B cell (primary cell): ENCODE measurements at regions not wholly inside any gene's neighbourhood (a gene's known extent, or its start where the extent isn't known, plus 50 kb on each side); places are given as distances from the start of the nearest gene placed in this dataset.

Experiments used
- ATAC-seq: fragments of 200-7000 bp; cut with Tn5 transposase; one replicate; pipeline ENCODE4 v1.10.0; 2021; ENCODE audit warnings: low read depth, mild to moderate bottlenecking, moderate number of reproducible peaks, moderate library complexity
- CTCF ChIA-PET: fragments of 350-600 bp; sonication (Branson Sonifier 250); formaldehyde crosslinking; loops from one replicate; lab custom pipeline; 2021; ENCODE audit warnings: antibody characterized with exemption, inconsistent platforms; lab: Charles Lee
- POLR2A ChIA-PET: fragments of 350-600 bp; sonication (Branson Sonifier 250); formaldehyde crosslinking; loops from one replicate; lab custom pipeline; 2021; ENCODE audit warnings: antibody characterized with exemption; lab: Charles Lee
- DNase-seq: peaks from one replicate; pipeline ENCODE4 v3.0.0; 2013
- H2AFZ ChIP-seq: 2 replicates; pipeline ENCODE4 v1.6.1; 2012; ENCODE audit warnings: mild to moderate bottlenecking, low read depth, low read length; ENCODE audit not compliant: insufficient read depth, poor library complexity, severe bottlenecking
- H3K27ac ChIP-seq, 2 donors: 1 replicate in 1 of 2; 2 replicates in 1 of 2; pipeline ENCODE4 v1.5.1; 2012 to 2013; ENCODE audit warnings: low read length in 2 of 2, mild to moderate bottlenecking in 2 of 2, moderate library complexity in 1 of 2
- H3K27me3 ChIP-seq, 4 experiments: fragments of 200-600 bp in 1 of 4; sonication (generic) in 1 of 4; replicated peaks in 1 of 4; 1 replicate in 2 of 4; 2 replicates in 2 of 4; pipeline versions ENCODE4 v1.6.1 to v1.7.0; 2013 to 2016; ENCODE audit warnings: low read length in 3 of 4, mild to moderate bottlenecking in 2 of 4, mixed read lengths in 1 of 4, moderate library complexity in 1 of 4; ENCODE audit not compliant: insufficient read depth in 4 of 4, control insufficient read depth in 3 of 4; ENCODE audit errors: control extremely low read depth in 1 of 4
- H3K36me3 ChIP-seq, 2 experiments: replicated peaks in 1 of 2; 1 replicate in 1 of 2; 2 replicates in 1 of 2; pipeline versions ENCODE4 v1.6.1 to v1.7.1; 2013; ENCODE audit warnings: low read length in 1 of 2; ENCODE audit not compliant: insufficient read depth in 2 of 2, control insufficient read depth in 1 of 2; ENCODE audit errors: control extremely low read depth in 1 of 2, extremely low read depth in 1 of 2
- H3K4me1 ChIP-seq, 2 donors: fragments of 200-600 bp in 1 of 2; sonication (generic) in 1 of 2; 1 replicate in 1 of 2; 2 replicates in 1 of 2; pipeline versions ENCODE4 v1.5.1 to v1.6.1; 2013 to 2017; ENCODE audit warnings: low read length in 2 of 2; ENCODE audit not compliant: control insufficient read depth in 2 of 2, insufficient read depth in 2 of 2
- H3K4me2 ChIP-seq: replicated peaks from 2 replicates; pipeline ENCODE3; 2012; ENCODE audit warnings: mild to moderate bottlenecking, low read depth, low read length; ENCODE audit not compliant: poor library complexity, severe bottlenecking
- H3K4me3 ChIP-seq, 5 experiments: fragments of 200-600 bp in 1 of 5; sonication (generic) in 1 of 5; 1 replicate in 3 of 5; 2 replicates in 2 of 5; pipeline versions ENCODE4 v1.5.1 to v1.7.0; 2011 to 2016; ENCODE audit warnings: low read length in 4 of 5, mild to moderate bottlenecking in 4 of 5, low read depth in 2 of 5, control low read depth in 1 of 5, moderate library complexity in 1 of 5; ENCODE audit not compliant: insufficient read depth in 1 of 5; ENCODE audit errors: control extremely low read depth in 1 of 5, extremely low read depth in 1 of 5
- H3K79me2 ChIP-seq: fragments of 200-600 bp; sonication (generic); one replicate; pipeline ENCODE4 v1.6.0; 2016; ENCODE audit warnings: low read length; ENCODE audit not compliant: control insufficient read depth, insufficient read depth
- H3K9ac ChIP-seq: fragments of 200-600 bp; sonication (generic); 2 replicates; pipeline ENCODE4 v1.6.1; 2017; ENCODE audit warnings: mild to moderate bottlenecking, low read length, moderate library complexity
- H3K9me3 ChIP-seq, 3 donors: one replicate each; pipeline versions ENCODE4 v1.6.1 to v1.7.1; 2013; ENCODE audit warnings: low read length in 2 of 3; ENCODE audit not compliant: control insufficient read depth in 2 of 3, insufficient read depth in 1 of 3; ENCODE audit errors: control extremely low read depth in 1 of 3
- H4K20me1 ChIP-seq: 2 replicates; pipeline ENCODE4 v1.6.0; 2012; ENCODE audit warnings: mild to moderate bottlenecking, low read length; ENCODE audit not compliant: insufficient read depth, control insufficient read depth, poor library complexity, severe bottlenecking
- H3K27ac Mint-ChIP-seq: one replicate; pipeline ENCODE4 v1.8.0; 2021; ENCODE audit warnings: mixed read lengths
- H3K27me3 Mint-ChIP-seq: one replicate; pipeline ENCODE4 v1.8.0; 2021; ENCODE audit warnings: mixed read lengths
- H3K4me1 Mint-ChIP-seq: one replicate; pipeline ENCODE4 v1.8.0; 2021; ENCODE audit warnings: mixed read lengths
- H3K4me3 Mint-ChIP-seq: one replicate; pipeline ENCODE4 v1.8.0; 2021; ENCODE audit warnings: mixed read lengths
- H3K9me3 Mint-ChIP-seq: one replicate; pipeline ENCODE4 v1.8.0; 2022; ENCODE audit warnings: mixed read lengths; ENCODE audit not compliant: insufficient read depth
- CTCF ChIP-seq: fragments of 200-600 bp; IDR thresholded peaks from one replicate; pipeline ENCODE4 v1.8.0; 2022; ENCODE audit warnings: antibody characterized with exemption, mild to moderate bottlenecking
- EZH2 ChIP-seq: IDR thresholded peaks from 2 replicates; pipeline ENCODE4 v1.6.1; 2012; ENCODE audit warnings: borderline replicate concordance, low read depth, mild to moderate bottlenecking, moderate library complexity, low read length; ENCODE audit not compliant: insufficient read depth, poor library complexity, severe bottlenecking
- WGBS: methylation state at CpG from one replicate; pipeline ENCODE4 v1.1.5; 2013; ENCODE audit warnings: missing lambda C conversion rate; ENCODE audit not compliant: insufficient coverage; 5-methylcytosine and 5-hydroxymethylcytosine counted together
- intact Hi-C: fragments of 100-400 bp; cut with micrococcal nuclease; formaldehyde crosslinking; loops from one replicate; pipeline ENCODE4 v1.10.0; 2022

GRCh38 chr12:124661341-124661740 lies 93.9 kb upstream of the NCOR2 start:
- Mint-ChIP-seq H3K27ac (no peak overlapping the region), H3K27me3 (peaks cover 20% of the 10 kb centered on the region), H3K9me3 (no peaks in the 10 kb centered on the region), H3K4me1 (no peaks in the 10 kb centered on the region), H3K4me3 (no peak overlapping the region)
- intact Hi-C loops, result no loop called here
- H3K4me3 ChIP-seq, result no peak overlapping the region
- H3K27ac ChIP-seq, result no peak overlapping the region
- ATAC-seq (no peak), DNase-seq (no peak)
- H3K4me2 ChIP-seq, result no peak overlapping the region
- H3K27me3 ChIP-seq, result peaks cover 0 to 4% (median 0%) of the 10 kb centered on the region in 4 experiments
- 87% methylated on average over 7 of the region's 7 CpGs for WGBS
- no peaks in the 10 kb centered on the region for H3K36me3 ChIP-seq
- TF ChIP-seq EZH2 (no peak), CTCF (no peak)
- no peak overlapping the region for H3K9ac ChIP-seq
- H4K20me1 ChIP-seq, result no peaks in the 10 kb centered on the region
- no peaks in the 10 kb centered on the region for H3K4me1 ChIP-seq
- H3K9me3 ChIP-seq, result peaks cover 0 to 24% (median 0%) of the 10 kb centered on the region in 3 donors
- no peak overlapping the region for H2AFZ ChIP-seq
- CTCF ChIA-PET, result no interaction called here
- POLR2A ChIA-PET, result no interaction called here
- H3K79me2 ChIP-seq, result no peaks in the 10 kb centered on the region

GRCh38 chr12:124660851-124661250 lies 93.4 kb upstream of the NCOR2 start:
- Histone ChIP-seq H3K4me3 (no peak overlapping the region), H3K27me3 (peaks cover 0 to 5% (median 0%) of the 10 kb centered on the region in 4 experiments), H3K9ac (no peak overlapping the region), H3K27ac (no peak overlapping the region), H3K4me1 (no peaks in the 10 kb centered on the region), H3K4me2 (no peak overlapping the region), H2AFZ (no peak overlapping the region), H3K79me2 (no peaks in the 10 kb centered on the region), H3K9me3 (peaks cover 0 to 24% (median 0%) of the 10 kb centered on the region in 3 donors), H3K36me3 (no peaks in the 10 kb centered on the region), H4K20me1 (no peaks in the 10 kb centered on the region)
- no peaks in the 10 kb centered on the region for H3K9me3 Mint-ChIP-seq
- DNase-seq (no peak), ATAC-seq (no peak)
- H3K27ac Mint-ChIP-seq, result no peak overlapping the region
- ChIA-PET POLR2A (no interaction called here), CTCF (no interaction called here)
- WGBS, result 90% methylated on average over 20 of the region's 20 CpGs
- intact Hi-C loops, result no loop called here
- H3K4me1 Mint-ChIP-seq, result no peaks in the 10 kb centered on the region
- peaks cover 23% of the 10 kb centered on the region for H3K27me3 Mint-ChIP-seq
- TF ChIP-seq EZH2, result no peak
- no peak for TF ChIP-seq CTCF
- no peak overlapping the region for H3K4me3 Mint-ChIP-seq
